Thoracic aorta (tissue), 2 donors: ENCODE measurements at regions not wholly inside any gene's neighbourhood (a gene's known extent, or its start where the extent isn't known, plus 50 kb on each side); places are given as distances from the start of the nearest gene placed in this dataset.

Source experiments
- ATAC-seq: fragments of 150-250 bp; one replicate; pipeline ENCODE4 v1.8.0; 2017; ENCODE audit warnings: low read depth; ENCODE audit not compliant: insufficient number of reproducible peaks, low FRiP score
- DNase-seq: peaks from one replicate; pipeline ENCODE4 v3.0.0-alpha.2; 2020; ENCODE audit warnings: low spot score
- H3K27ac ChIP-seq, 2 donors: fragments of 200-600 bp; sonication (generic); 1 replicate in 1 of 2; 2 replicates in 1 of 2; pipeline ENCODE4 v1.5.1; 2016; ENCODE audit warnings: mild to moderate bottlenecking in 2 of 2, moderate library complexity in 2 of 2
- H3K27me3 ChIP-seq: fragments of 200-600 bp; sonication (generic); replicated peaks from 2 replicates; pipeline ENCODE4 v1.6.0; 2016; ENCODE audit warnings: mild to moderate bottlenecking; ENCODE audit not compliant: insufficient read depth
- H3K36me3 ChIP-seq: fragments of 200-600 bp; sonication (generic); one replicate; pipeline ENCODE4 v1.5.1; 2016
- H3K4me1 ChIP-seq, 2 donors: fragments of 200-600 bp; sonication (generic); 1 replicate in 1 of 2; 2 replicates in 1 of 2; pipeline versions ENCODE4 v1.5.1 to v1.6.0; 2016; ENCODE audit warnings: low read depth in 2 of 2, mild to moderate bottlenecking in 1 of 2; ENCODE audit not compliant: control insufficient read depth in 1 of 2
- H3K4me3 ChIP-seq: fragments of 200-600 bp; sonication (generic); 2 replicates; pipeline ENCODE4 v1.5.1; 2016; ENCODE audit warnings: mild to moderate bottlenecking
- H3K9me3 ChIP-seq: fragments of 200-600 bp; sonication (generic); 2 replicates; pipeline ENCODE4 v1.5.1; 2016
- TF ChIP-seq, protein P1 (sequence below): fragments of 200-600 bp; sonication (generic); IDR thresholded peaks from one replicate; pipeline ENCODE4 v1.5.1; 2019; ENCODE audit warnings: antibody characterized with exemption

DNA sequence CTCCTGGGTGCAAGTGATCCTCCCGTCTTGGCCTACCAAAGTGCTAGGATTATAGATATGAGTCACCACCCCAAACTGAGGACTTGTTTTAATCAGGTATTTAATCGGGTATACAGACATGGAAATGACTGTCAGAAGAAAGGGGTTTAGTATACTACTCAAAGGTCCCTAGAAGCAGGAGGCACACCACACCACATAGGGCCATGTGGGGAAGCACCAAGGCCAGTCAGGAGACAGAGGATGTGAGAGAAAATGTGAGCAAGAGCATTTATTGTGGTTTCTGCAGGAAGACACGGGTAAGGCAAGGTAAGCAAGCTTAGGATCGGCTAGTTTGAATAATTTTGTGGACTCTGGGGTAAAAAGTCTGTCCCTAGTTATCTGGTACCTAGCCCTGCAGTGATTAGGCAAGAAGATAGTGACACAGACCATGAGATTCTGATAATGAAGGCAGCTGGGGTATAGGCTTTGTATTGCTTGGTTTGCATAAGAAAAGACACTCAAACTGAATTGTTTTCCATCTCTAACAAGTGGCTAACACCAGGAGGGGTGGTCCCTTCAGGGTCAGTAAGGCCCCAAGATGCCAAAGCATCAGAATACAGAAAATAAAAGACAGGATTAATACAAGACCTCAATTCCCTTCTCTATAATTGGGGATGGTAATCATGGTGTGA lies 408.8 kb upstream of the F9 start:
- TF ChIP-seq, protein P1, sequence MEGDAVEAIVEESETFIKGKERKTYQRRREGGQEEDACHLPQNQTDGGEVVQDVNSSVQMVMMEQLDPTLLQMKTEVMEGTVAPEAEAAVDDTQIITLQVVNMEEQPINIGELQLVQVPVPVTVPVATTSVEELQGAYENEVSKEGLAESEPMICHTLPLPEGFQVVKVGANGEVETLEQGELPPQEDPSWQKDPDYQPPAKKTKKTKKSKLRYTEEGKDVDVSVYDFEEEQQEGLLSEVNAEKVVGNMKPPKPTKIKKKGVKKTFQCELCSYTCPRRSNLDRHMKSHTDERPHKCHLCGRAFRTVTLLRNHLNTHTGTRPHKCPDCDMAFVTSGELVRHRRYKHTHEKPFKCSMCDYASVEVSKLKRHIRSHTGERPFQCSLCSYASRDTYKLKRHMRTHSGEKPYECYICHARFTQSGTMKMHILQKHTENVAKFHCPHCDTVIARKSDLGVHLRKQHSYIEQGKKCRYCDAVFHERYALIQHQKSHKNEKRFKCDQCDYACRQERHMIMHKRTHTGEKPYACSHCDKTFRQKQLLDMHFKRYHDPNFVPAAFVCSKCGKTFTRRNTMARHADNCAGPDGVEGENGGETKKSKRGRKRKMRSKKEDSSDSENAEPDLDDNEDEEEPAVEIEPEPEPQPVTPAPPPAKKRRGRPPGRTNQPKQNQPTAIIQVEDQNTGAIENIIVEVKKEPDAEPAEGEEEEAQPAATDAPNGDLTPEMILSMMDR, result no peak
- ATAC-seq, result no peak
- no peaks in the 10 kb centered on the region for H3K4me1 ChIP-seq
- no peaks in the 10 kb centered on the region for H3K9me3 ChIP-seq
- DNase-seq, result no peak
- no peak overlapping the region for H3K27ac ChIP-seq
- no peaks in the 10 kb centered on the region for H3K36me3 ChIP-seq
- no peaks in the 10 kb centered on the region for H3K27me3 ChIP-seq
- H3K4me3 ChIP-seq, result no peak overlapping the region

- Histone ChIP-seq H3K4me3 (no peak overlapping the region), H3K36me3 (no peaks in the 10 kb centered on the region), H3K9me3 (no peaks in the 10 kb centered on the region), H3K27me3 (no peaks in the 10 kb centered on the region), H3K27ac (no peak overlapping the region), H3K4me1 (no peaks in the 10 kb centered on the region)
- ATAC-seq (no peak), DNase-seq (no peak)
- TF ChIP-seq, protein P1, result no peak
Measured at GRCh38 chrX:139120760-139121159, 409.2 kb upstream of the FGF13 start.

GRCh38 chrX:139113708-139114107 lies 402.2 kb upstream of the FGF13 start:
- no peak overlapping the region for H3K27ac ChIP-seq
- H3K27me3 ChIP-seq, result no peaks in the 10 kb centered on the region
- H3K4me3 ChIP-seq, result no peak overlapping the region
- H3K4me1 ChIP-seq, result no peaks in the 10 kb centered on the region
- ATAC-seq, result no peak
- no peak for DNase-seq
- no peaks in the 10 kb centered on the region for H3K9me3 ChIP-seq
- TF ChIP-seq, protein P1, result no peak
- H3K36me3 ChIP-seq, result no peaks in the 10 kb centered on the region

DNA sequence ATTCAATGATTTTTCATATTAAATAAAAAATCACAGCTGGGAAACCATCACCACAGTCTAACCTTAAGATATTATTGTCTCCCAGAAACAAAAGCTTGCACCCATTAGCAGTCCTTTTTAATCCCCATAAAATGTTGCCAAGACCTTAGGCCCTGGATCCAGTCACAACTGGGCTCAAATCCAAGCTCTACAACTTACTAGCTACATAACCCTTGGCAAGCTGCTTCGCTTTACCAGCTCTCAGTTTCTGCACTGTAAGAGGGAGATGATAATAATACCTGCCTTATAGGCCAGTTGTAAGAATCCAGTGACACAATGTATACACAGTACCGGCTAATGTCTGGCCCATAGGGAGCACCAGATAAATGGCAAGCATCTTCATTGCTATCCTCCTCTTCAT lies 400.9 kb upstream of the FGF13 start:
- TF ChIP-seq, protein P1, result no peak
- no peak for ATAC-seq
- DNase-seq, result no peak

DNA sequence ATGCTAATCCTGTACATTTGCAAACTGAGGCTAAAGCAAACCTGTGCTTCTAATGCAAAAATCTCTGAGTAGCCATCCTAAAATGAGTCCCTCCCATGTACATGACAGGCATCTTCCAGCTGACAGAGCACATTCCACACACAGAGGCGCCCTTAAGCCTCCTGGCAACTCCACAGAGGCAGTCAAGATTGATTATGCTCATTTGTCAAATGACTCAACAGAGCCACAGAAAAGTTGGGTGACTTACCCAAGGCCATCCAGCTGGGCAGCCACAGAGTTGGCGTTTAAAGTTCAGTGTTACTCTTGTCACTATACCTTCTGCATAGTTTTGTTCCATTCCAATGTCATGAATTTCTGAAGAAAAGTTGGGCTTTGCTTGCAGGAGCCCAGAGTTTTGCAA lies 394.6 kb upstream of the FGF13 start:
- Histone ChIP-seq H3K27ac (no peak overlapping the region), H3K4me3 (no peak overlapping the region), H3K4me1 (no peaks in the 10 kb centered on the region), H3K9me3 (no peaks in the 10 kb centered on the region), H3K36me3 (no peaks in the 10 kb centered on the region), H3K27me3 (no peaks in the 10 kb centered on the region)
- ATAC-seq (no peak), DNase-seq (no peak)
- TF ChIP-seq, protein P1, result no peak

More for the DNA sequence above, 400.9 kb upstream of the FGF13 start:
- Histone ChIP-seq H3K9me3 (no peaks in the 10 kb centered on the region), H3K4me3 (no peak overlapping the region), H3K27me3 (no peaks in the 10 kb centered on the region), H3K27ac (no peak overlapping the region), H3K4me1 (no peaks in the 10 kb centered on the region), H3K36me3 (no peaks in the 10 kb centered on the region)
